ENCODE measurements at regions not wholly inside any gene's neighbourhood (a gene's known extent, or its start where the extent isn't known, plus 50 kb on each side); places are given as distances from the start of the nearest gene placed in this dataset.
A peak's percentile ranks its signal among the peaks of the same experiment; 100 is the strongest.
"Not testable (repeated sequence)": the region's sequence is repeated elsewhere in the genome, so short reads cannot be mapped to it uniquely, and the experiment has no call there.

GRCh38 chr4:127379948-127380347 is 252.8 kb upstream of the INTU start:
- not testable (repeated sequence) for DNase-seq

- no peak for DNase-seq
Observed at GRCh38 chr4:127383666-127384065, 249.1 kb upstream of the INTU start.

- DNase-seq: peak in 1 of 3 donors; percentile 56
Observed at GRCh38 chr4:127394516-127394915, 238.2 kb upstream of the INTU start.

GRCh38 chr4:127400276-127400675 is 232.5 kb upstream of the INTU start:
- no peak for DNase-seq

- peak; percentile 76 to 91 (median 80) for DNase-seq
Observed at GRCh38 chr4:127400731-127401346, 231.9 kb upstream of the INTU start.

- DNase-seq: peak; percentile 64 to 90 (median 79)
Observed at GRCh38 chr4:127403471-127404084, 229.2 kb upstream of the INTU start.

GRCh38 chr4:127406187-127406586 is 226.6 kb upstream of the INTU start:
- DNase-seq: no peak

GRCh38 chr4:127407572-127407971 is 225.2 kb upstream of the INTU start:
- DNase-seq: not testable (repeated sequence)

- no peak for DNase-seq
Observed at GRCh38 chr4:127410201-127410600, 222.6 kb upstream of the INTU start.

- DNase-seq: no peak
Observed at GRCh38 chr4:127410644-127411043, 222.1 kb upstream of the INTU start.

GRCh38 chr4:127414951-127415606 is 217.7 kb upstream of the INTU start:
- no peak for DNase-seq

- DNase-seq: no peak
Observed at GRCh38 chr4:127416115-127416514, 216.6 kb upstream of the INTU start.

- peak in 1 of 3 donors; percentile 79 for DNase-seq
Observed at GRCh38 chr4:127417885-127418535, 214.7 kb upstream of the INTU start.

GRCh38 chr4:127419431-127419830 is 213.3 kb upstream of the INTU start:
- DNase-seq: peak in 2 of 3 donors; percentile 38 to 64

- DNase-seq: peak in 1 of 3 donors; percentile 38
Observed at GRCh38 chr4:127421437-127421836, 211.3 kb upstream of the INTU start.

GRCh38 chr4:127425202-127425845 is 207.4 kb upstream of the INTU start:
- no peak for DNase-seq

GRCh38 chr4:127425851-127426250 is 206.9 kb upstream of the INTU start:
- DNase-seq: no peak

- DNase-seq: no peak
Observed at GRCh38 chr4:127441571-127441970, 191.2 kb upstream of the INTU start.

- no peak for DNase-seq
Observed at GRCh38 chr4:127445471-127445870, 187.3 kb upstream of the INTU start.

- DNase-seq: peak; percentile 80 to 94 (median 86)
Observed at GRCh38 chr4:127446427-127446885, 186.3 kb upstream of the INTU start.

- peak in 2 of 3 donors; percentile 39 to 76 for DNase-seq
Observed at GRCh38 chr4:127448986-127449385, 183.8 kb upstream of the INTU start.

- DNase-seq: peak; percentile 75 to 90 (median 76)
Observed at GRCh38 chr4:127449449-127449848, 183.3 kb upstream of the INTU start.

Data from muscle of back (tissue), 3 donors.